Medulla oblongata (tissue), 1 donor: ENCODE measurements at regions not wholly inside any gene's neighbourhood (a gene's known extent, or its start where the extent isn't known, plus 50 kb on each side); places are given as distances from the start of the nearest gene placed in this dataset.
"Not testable (repeated sequence)": the region's sequence is repeated elsewhere in the genome, so short reads cannot be mapped to it uniquely, and the experiment has no call there.

ENCODE experiments used
- DNase-seq: peaks from one replicate; pipeline ENCODE4 v3.0.0-alpha.2; 2015; ENCODE audit errors: extremely low spot score

GRCh38 chr2:76268484-76268883 is 557.8 kb upstream of the GCFC2 start:
- no peak for DNase-seq

GRCh38 chr2:76257802-76258201 is 547.1 kb upstream of the GCFC2 start:
- no peak for DNase-seq

GRCh38 chr2:76256458-76257088 is 545.9 kb upstream of the GCFC2 start:
- no peak for DNase-seq

- DNase-seq: no peak
Observed at GRCh38 chr2:76252704-76253103, 542.0 kb upstream of the GCFC2 start.

GRCh38 chr2:76251342-76251741 is 540.6 kb upstream of the GCFC2 start:
- no peak for DNase-seq

GRCh38 chr2:76247006-76247405 is 536.3 kb upstream of the GCFC2 start:
- DNase-seq: no peak

GRCh38 chr2:76211991-76212985 is 501.6 kb upstream of the GCFC2 start:
- DNase-seq: no peak

- no peak for DNase-seq
Observed at GRCh38 chr2:76210551-76210950, 499.8 kb upstream of the GCFC2 start.

GRCh38 chr2:76204048-76204447 is 493.3 kb upstream of the GCFC2 start:
- no peak for DNase-seq

GRCh38 chr2:76202866-76203265 is 492.2 kb upstream of the GCFC2 start:
- DNase-seq: no peak

GRCh38 chr2:76197842-76198448 is 487.2 kb upstream of the GCFC2 start:
- peak; percentile 80 for DNase-seq

- DNase-seq: no peak
Observed at GRCh38 chr2:76197428-76197827, 486.7 kb upstream of the GCFC2 start.

- DNase-seq: no peak
Observed at GRCh38 chr2:76194031-76194775, 483.5 kb upstream of the GCFC2 start.

GRCh38 chr2:76193089-76193488 is 482.4 kb upstream of the GCFC2 start:
- no peak for DNase-seq

- DNase-seq: no peak
Observed at GRCh38 chr2:76188334-76189008, 477.8 kb upstream of the GCFC2 start.

GRCh38 chr2:76187415-76187814 is 476.7 kb upstream of the GCFC2 start:
- DNase-seq: no peak

- DNase-seq: no peak
Observed at GRCh38 chr2:76180676-76181075, 470.0 kb upstream of the GCFC2 start.

- DNase-seq: no peak
Observed at GRCh38 chr2:76178610-76179009, 467.9 kb upstream of the GCFC2 start.

GRCh38 chr2:76175295-76175694 is 464.6 kb upstream of the GCFC2 start:
- DNase-seq: no peak

- no peak for DNase-seq
Observed at GRCh38 chr2:76174505-76174904, 463.8 kb upstream of the GCFC2 start.

GRCh38 chr2:76173206-76173605 is 462.5 kb upstream of the GCFC2 start:
- DNase-seq: not testable (repeated sequence)
